Stomach (tissue), 4 donors: ENCODE measurements at regions not wholly inside any gene's neighbourhood (a gene's known extent, or its start where the extent isn't known, plus 50 kb on each side); places are given as distances from the start of the nearest gene placed in this dataset.
"Not testable (repeated sequence)": the region's sequence is repeated elsewhere in the genome, so short reads cannot be mapped to it uniquely, and the experiment has no call there.

Source experiments
- CTCF ChIP-seq, 7 experiments: fragments of 450-650 bp in 4 of 7; fragments of 200-600 bp in 3 of 7; sonication (generic) in 3 of 7; IDR thresholded peaks; one replicate each; pipeline ENCODE4 v1.5.1; 2016 to 2019; ENCODE audit warnings: antibody characterized with exemption in 7 of 7, control low read depth in 2 of 7, mild to moderate bottlenecking in 1 of 7
- POLR2A ChIP-seq, 4 donors: fragments of 450-650 bp; IDR thresholded peaks; one replicate each; pipeline ENCODE4 v1.6.1; 2016; ENCODE audit warnings: antibody characterized with exemption in 4 of 4, control low read depth in 2 of 4, mild to moderate bottlenecking in 1 of 4, moderate library complexity in 1 of 4

- TF ChIP-seq CTCF, POLR2A (IDR thresholded peaks at IDR 0.05): not testable (repeated sequence)
Measured at GRCh38 chr7:103199191-103199590, 50.3 kb upstream of the NAPEPLD start.
